ENCODE measurements at regions not wholly inside any gene's neighbourhood (a gene's known extent, or its start where the extent isn't known, plus 50 kb on each side); places are given as distances from the start of the nearest gene placed in this dataset.

- Mint-ChIP-seq H3K27ac (no peak overlapping the region), H3K9me3 (peaks cover 13% of the 10 kb centered on the region), H3K27me3 (peaks cover 2% of the 10 kb centered on the region), H3K4me3 (no peak overlapping the region), H3K36me3 (ENCODE audit: low read depth) (peaks cover 2% of the 10 kb centered on the region), H3K4me1 (no peaks in the 10 kb centered on the region)
- ATAC-seq = no peak
- DNase-seq = no peak
Measured at GRCh38 chr1:90154711-90155110, 159.8 kb downstream of the ZNF326 start.

DNA sequence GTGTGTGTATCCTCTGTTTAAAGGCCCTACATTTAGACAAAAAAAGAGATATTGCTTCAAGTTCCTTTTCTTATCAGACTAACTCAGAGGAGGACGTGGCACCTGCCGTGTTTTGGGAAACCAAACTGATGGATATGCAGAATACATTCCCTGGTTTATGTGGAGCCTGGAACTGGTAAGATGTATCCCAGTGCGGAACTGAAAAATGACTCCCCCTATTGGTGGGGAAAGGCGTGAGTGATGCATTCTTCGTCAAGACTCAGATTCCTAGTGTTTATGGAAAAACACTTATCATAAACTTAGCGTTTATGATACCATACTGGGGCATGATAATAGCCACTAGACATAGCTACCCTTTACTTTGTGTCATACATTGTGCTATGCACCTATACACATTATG is 154.2 kb downstream of the ZNF326 start:
- no peak for ATAC-seq

DNA sequence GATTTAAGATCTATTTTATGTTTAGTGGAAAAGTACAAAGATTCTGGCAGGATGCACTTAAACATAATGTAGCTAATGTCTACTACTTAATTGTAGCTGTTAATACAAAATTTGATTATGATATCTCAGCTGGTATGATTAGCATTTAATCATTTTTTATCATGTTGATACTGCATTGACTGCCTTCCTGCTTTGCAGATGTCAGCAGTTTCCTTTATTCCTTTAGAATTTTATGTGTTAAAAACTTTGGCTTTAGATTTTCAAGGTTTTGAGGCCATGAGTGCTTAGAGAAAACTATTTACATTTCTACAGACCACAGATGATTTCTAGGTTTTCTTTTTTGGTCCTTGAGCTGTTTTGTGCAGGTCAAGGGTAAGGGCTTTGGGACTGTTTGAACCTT is 152.2 kb downstream of the ZNF326 start:
- DNase-seq (no peak), ATAC-seq (no peak)
- no peak overlapping the region for H3K4me3 Mint-ChIP-seq
- no peaks in the 10 kb centered on the region for H3K4me1 Mint-ChIP-seq
- H3K9me3 Mint-ChIP-seq = peaks cover 13% of the 10 kb centered on the region
- no peaks in the 10 kb centered on the region for H3K27me3 Mint-ChIP-seq
- no peak overlapping the region for H3K27ac Mint-ChIP-seq
- peaks cover 2% of the 10 kb centered on the region for H3K36me3 Mint-ChIP-seq (ENCODE audit: low read depth)

More for the DNA sequence above, 154.2 kb downstream of the ZNF326 start:
- Mint-ChIP-seq H3K27me3 (no peaks in the 10 kb centered on the region), H3K9me3 (peaks cover 13% of the 10 kb centered on the region), H3K4me1 (no peaks in the 10 kb centered on the region), H3K4me3 (no peak overlapping the region), H3K27ac (no peak overlapping the region), H3K36me3 (ENCODE audit: low read depth) (peaks cover 2% of the 10 kb centered on the region)
- DNase-seq = no peak

DNA sequence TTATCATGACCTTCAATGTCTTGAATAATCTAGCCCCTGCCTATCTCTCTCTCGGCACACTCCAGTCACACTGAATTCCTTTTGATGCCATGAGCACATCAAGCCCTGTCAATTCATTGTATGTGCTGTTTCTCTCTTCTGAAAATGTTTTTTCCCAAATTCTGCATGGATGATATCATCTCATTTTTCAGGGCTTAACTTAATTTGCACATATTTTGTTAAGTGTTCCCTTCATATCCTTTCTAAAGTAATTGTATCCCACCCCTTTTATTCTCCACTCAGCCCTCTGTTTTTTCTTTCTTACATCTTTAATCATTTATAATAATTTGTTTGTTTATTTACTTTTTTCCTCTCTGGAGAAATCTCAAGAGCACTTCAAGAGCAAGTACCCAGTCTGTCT is 149.9 kb downstream of the ZNF326 start:
- Mint-ChIP-seq H3K27me3 (no peaks in the 10 kb centered on the region), H3K4me3 (no peak overlapping the region), H3K36me3 (ENCODE audit: low read depth) (no peaks in the 10 kb centered on the region), H3K27ac (no peak overlapping the region), H3K9me3 (peaks cover 11% of the 10 kb centered on the region), H3K4me1 (no peaks in the 10 kb centered on the region)
- ATAC-seq = no peak
- DNase-seq = no peak

DNA sequence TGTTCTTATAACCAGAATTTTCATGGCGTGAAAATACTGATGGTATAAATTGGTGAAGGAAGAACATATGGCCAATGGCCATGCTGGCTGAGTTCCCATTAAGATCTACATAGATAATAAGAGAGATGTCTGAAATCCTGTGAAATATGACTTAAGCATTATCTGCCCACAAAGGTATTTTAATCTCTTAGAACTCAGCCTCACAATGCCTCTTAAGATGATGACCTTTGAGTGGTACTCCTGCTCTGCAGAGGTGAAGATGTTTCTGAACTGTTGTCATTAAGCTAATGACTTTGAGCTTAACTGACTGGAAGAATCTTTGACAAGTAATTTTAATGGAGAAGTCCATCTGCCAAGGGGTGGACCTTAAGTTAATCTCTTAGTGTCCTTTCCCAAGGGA is 148.7 kb downstream of the ZNF326 start:
- ATAC-seq = no peak
- Mint-ChIP-seq H3K9me3 (peaks cover 14% of the 10 kb centered on the region), H3K27me3 (no peaks in the 10 kb centered on the region), H3K4me3 (no peak overlapping the region), H3K27ac (no peak overlapping the region), H3K36me3 (ENCODE audit: low read depth) (no peaks in the 10 kb centered on the region), H3K4me1 (no peaks in the 10 kb centered on the region)
- no peak for DNase-seq

DNA sequence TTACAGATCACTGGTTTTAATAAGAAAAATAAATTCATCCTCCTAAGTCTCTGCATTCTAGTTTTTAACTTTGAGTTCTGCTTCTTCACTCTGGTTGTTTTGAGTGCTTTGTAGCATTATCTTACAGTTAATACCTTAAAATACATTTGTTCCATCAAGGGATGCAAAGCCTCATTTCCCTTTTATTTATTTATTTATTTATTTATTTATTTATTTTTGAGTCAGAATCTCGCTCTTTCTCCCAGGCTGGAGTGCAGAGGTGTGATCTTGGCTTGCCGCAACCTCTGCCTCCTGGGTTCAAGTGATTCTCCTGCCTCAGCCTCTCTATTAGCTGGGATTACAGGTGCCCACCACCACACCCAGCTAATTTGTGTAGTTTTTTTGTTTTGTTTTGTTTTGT is 147.8 kb downstream of the ZNF326 start:
- Mint-ChIP-seq H3K27me3 (no peaks in the 10 kb centered on the region), H3K4me1 (no peaks in the 10 kb centered on the region), H3K27ac (no peak overlapping the region), H3K4me3 (no peak overlapping the region), H3K36me3 (ENCODE audit: low read depth) (no peaks in the 10 kb centered on the region), H3K9me3 (peaks cover 18% of the 10 kb centered on the region)
- ATAC-seq (no peak), DNase-seq (no peak)

- Mint-ChIP-seq H3K27ac (no peak overlapping the region), H3K9me3 (peaks cover 18% of the 10 kb centered on the region), H3K36me3 (ENCODE audit: low read depth) (no peaks in the 10 kb centered on the region), H3K4me1 (no peaks in the 10 kb centered on the region), H3K4me3 (no peak overlapping the region), H3K27me3 (peaks cover 3% of the 10 kb centered on the region)
- DNase-seq = no peak
- ATAC-seq = no peak
Measured at GRCh38 chr1:90139837-90140236, 144.9 kb downstream of the ZNF326 start.

- no peak for DNase-seq
- no peaks in the 10 kb centered on the region for H3K4me1 Mint-ChIP-seq
Measured at GRCh38 chr1:90135286-90135685, 140.4 kb downstream of the ZNF326 start.

GRCh38 chr1:90134175-90134955 is 139.5 kb downstream of the ZNF326 start:
- ATAC-seq (no peak), DNase-seq (no peak)
- no peaks in the 10 kb centered on the region for H3K4me1 Mint-ChIP-seq
- H3K36me3 Mint-ChIP-seq (ENCODE audit: low read depth) = no peaks in the 10 kb centered on the region
- peaks cover 8% of the 10 kb centered on the region for H3K9me3 Mint-ChIP-seq
- no peak overlapping the region for H3K4me3 Mint-ChIP-seq
- H3K27me3 Mint-ChIP-seq = peaks cover 10% of the 10 kb centered on the region
- no peak overlapping the region for H3K27ac Mint-ChIP-seq

More at GRCh38 chr1:90135286-90135685, 140.4 kb downstream of the ZNF326 start:
- Mint-ChIP-seq H3K4me3 (no peak overlapping the region), H3K9me3 (peaks cover 10% of the 10 kb centered on the region), H3K36me3 (ENCODE audit: low read depth) (no peaks in the 10 kb centered on the region), H3K27ac (no peak overlapping the region), H3K27me3 (peaks cover 10% of the 10 kb centered on the region)
- no peak for ATAC-seq

DNA sequence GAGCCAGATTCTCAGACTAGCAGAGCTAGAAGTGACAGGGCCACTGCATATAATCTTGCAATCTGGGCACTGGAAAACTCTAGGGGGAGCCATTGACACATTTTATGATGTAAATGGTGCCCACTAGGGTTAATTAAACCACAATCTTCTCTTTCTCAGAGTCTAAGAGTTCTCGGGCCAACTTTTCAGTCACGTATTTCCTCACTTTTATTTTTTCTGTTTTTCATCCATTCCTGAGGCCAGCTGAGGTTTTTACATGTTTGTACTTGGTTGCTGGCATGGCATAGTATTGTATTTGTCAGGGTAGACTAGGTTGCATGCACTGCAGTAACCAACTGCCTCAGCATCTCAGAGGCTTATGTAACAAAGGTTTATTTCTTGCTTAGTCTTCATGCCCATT is 138.2 kb downstream of the ZNF326 start:
- Mint-ChIP-seq H3K4me1 (no peaks in the 10 kb centered on the region), H3K27ac (no peak overlapping the region), H3K4me3 (no peak overlapping the region), H3K36me3 (ENCODE audit: low read depth) (no peaks in the 10 kb centered on the region), H3K9me3 (peaks cover 1% of the 10 kb centered on the region), H3K27me3 (peaks cover 13% of the 10 kb centered on the region)
- no peak for DNase-seq
- ATAC-seq = no peak

GRCh38 chr1:90132306-90132705 is 137.4 kb downstream of the ZNF326 start:
- Mint-ChIP-seq H3K9me3 (no peaks in the 10 kb centered on the region), H3K4me3 (no peak overlapping the region), H3K36me3 (ENCODE audit: low read depth) (no peaks in the 10 kb centered on the region), H3K27me3 (peaks cover 11% of the 10 kb centered on the region), H3K27ac (no peak overlapping the region), H3K4me1 (no peaks in the 10 kb centered on the region)
- DNase-seq (no peak), ATAC-seq (no peak)

DNA sequence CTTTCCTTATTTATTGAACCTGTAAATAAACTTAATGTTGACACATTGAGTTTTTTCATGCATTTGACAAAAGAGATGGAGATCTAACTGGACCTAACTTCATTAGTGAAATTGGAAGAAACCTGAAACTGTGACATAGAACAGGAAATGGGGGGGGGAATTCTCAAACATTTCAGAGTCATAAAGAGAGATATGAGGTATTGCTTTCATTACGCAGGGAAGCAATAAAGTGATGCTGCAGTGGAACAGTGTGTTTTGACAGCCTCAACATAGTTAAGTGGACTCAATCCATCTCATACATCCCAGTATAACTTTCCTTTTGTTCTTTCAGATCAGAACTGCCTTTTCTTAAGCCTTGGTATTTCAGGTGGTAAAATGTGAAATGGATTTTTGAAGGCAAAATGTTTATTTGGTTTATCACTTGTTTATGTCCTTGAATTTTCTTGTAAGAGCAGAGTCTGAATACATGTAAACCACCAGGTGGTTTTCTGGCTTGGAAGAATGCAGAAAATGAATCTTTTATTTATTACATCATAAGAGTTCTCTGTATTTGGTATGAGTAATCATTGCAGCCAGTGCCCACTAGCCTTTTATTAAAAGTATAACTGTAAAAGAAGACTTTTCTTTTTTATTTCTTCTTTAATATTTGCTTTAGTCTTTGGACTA is 132.5 kb downstream of the ZNF326 start:
- no peak for ATAC-seq
- no peak for DNase-seq

GRCh38 chr1:90126834-90127233 is 131.9 kb downstream of the ZNF326 start:
- no peaks in the 10 kb centered on the region for H3K9me3 Mint-ChIP-seq
- ATAC-seq = no peak
- H3K4me3 Mint-ChIP-seq = no peak overlapping the region
- peaks cover 2% of the 10 kb centered on the region for H3K4me1 Mint-ChIP-seq
- H3K36me3 Mint-ChIP-seq (ENCODE audit: low read depth) = no peaks in the 10 kb centered on the region
- no peak overlapping the region for H3K27ac Mint-ChIP-seq
- peaks cover 18% of the 10 kb centered on the region for H3K27me3 Mint-ChIP-seq
- DNase-seq = no peak

More for the DNA sequence above, 132.5 kb downstream of the ZNF326 start:
- Mint-ChIP-seq H3K9me3 (no peaks in the 10 kb centered on the region), H3K36me3 (ENCODE audit: low read depth) (no peaks in the 10 kb centered on the region), H3K27me3 (peaks cover 18% of the 10 kb centered on the region), H3K27ac (no peak overlapping the region), H3K4me3 (no peak overlapping the region), H3K4me1 (peaks cover 2% of the 10 kb centered on the region)

GRCh38 chr1:90122654-90123340 is 127.9 kb downstream of the ZNF326 start:
- Mint-ChIP-seq H3K4me3 (no peak overlapping the region), H3K27me3 (peaks cover 16% of the 10 kb centered on the region), H3K9me3 (no peaks in the 10 kb centered on the region), H3K36me3 (ENCODE audit: low read depth) (no peaks in the 10 kb centered on the region), H3K27ac (no peak overlapping the region), H3K4me1 (peaks cover 2% of the 10 kb centered on the region)
- DNase-seq (no peak), ATAC-seq (no peak)
